Stimulated activated effector memory CD8-positive, alpha-beta T cell treated with anti-CD3 and anti-CD28 coated beads, Interleukin-12 subunit alpha, Interleukin-12 subunit beta, amount 100 ng/mL, for 72 hours (primary cell): ENCODE measurements at regions not wholly inside any gene's neighbourhood (a gene's known extent, or its start where the extent isn't known, plus 50 kb on each side); places are given as distances from the start of the nearest gene placed in this dataset.

Source experiments
- ATAC-seq: fragments of 150-1000 bp; cut with Tn5 transposase; 2 replicates; pipeline ENCODE4 v1.10.0; 2021
- DNase-seq, 2 donors: peaks; one replicate each; pipeline ENCODE4 v3.0.0; 2021 to 2022; ENCODE audit warnings: low spot score in 2 of 2
- H3K27ac Mint-ChIP-seq: one replicate; pipeline ENCODE4 v1.8.0; 2022; ENCODE audit warnings: mild to moderate bottlenecking, mixed read lengths
- H3K36me3 Mint-ChIP-seq: one replicate; pipeline ENCODE4 v1.8.0; 2022; ENCODE audit warnings: mild to moderate bottlenecking, mixed read lengths
- H3K4me1 Mint-ChIP-seq: one replicate; pipeline ENCODE4 v1.8.0; 2022; ENCODE audit warnings: mixed read lengths
- H3K4me3 Mint-ChIP-seq: one replicate; pipeline ENCODE4 v1.8.0; 2022; ENCODE audit warnings: mild to moderate bottlenecking, mixed read lengths
- H3K9me3 Mint-ChIP-seq: one replicate; pipeline ENCODE4 v1.8.0; 2022; ENCODE audit warnings: mixed read lengths

GRCh38 chr5:135697251-135697958 is 118.6 kb upstream of the CXCL14 start:
- DNase-seq (peak in 1 of 2 donors; percentile 30), ATAC-seq (no peak)
- Mint-ChIP-seq H3K27ac (no peak overlapping the region), H3K9me3 (no peaks in the 10 kb centered on the region), H3K4me3 (no peak overlapping the region), H3K36me3 (no peaks in the 10 kb centered on the region), H3K4me1 (no peaks in the 10 kb centered on the region)

DNA sequence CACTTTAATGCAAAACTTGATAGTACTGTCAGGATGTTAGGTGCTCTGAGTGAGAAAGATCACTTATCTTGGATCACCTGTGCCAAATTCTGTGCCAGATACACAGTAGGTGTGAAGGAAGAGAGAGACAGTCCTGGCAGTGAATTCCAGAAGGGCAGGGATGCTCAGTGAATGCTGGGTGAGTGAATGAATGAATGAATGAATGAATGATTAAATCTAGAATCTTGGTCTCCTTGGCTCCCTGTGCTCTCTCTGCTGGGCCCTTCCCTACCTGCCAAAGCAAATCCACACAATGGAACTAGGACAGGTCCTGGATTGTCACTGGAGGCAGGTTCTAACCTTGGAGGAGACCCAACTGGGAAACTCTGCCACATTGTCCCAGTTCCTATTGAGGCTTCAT is 117.5 kb upstream of the CXCL14 start:
- ATAC-seq (no peak), DNase-seq (no peak)
- Mint-ChIP-seq H3K9me3 (no peaks in the 10 kb centered on the region), H3K36me3 (no peaks in the 10 kb centered on the region), H3K27ac (no peak overlapping the region), H3K4me1 (no peaks in the 10 kb centered on the region), H3K4me3 (no peak overlapping the region)

DNA sequence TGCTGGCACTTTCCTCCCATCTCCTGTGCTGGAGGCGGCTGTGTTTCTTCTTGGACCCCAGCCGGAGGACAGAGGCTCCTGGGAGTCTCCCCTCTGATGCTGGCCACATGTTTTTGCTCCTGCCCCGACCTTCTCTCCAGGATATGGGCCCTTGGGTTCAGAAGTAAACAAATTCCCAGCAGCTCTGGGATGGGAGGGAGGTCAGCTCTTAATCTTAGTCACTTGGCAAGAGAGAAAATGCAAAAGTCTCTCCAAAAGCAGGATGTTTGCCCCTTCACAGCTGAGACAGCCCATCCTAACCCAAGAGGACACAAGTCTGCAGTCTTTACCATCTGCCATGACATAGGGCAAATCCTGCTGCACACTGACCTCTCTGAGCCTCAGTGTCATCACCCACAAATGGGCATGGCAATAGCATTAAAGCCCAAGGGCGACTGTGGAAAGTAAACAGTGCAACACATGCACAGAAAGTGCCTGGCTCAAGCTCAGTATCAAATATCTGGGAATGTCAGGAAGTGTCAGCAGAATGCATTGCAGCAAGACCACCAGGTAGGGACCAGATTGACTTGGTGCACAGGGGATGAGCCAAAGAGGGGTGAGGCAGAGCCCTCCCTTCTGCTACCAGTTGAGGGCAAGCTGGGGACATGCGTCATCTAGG is 117.0 kb upstream of the CXCL14 start:
- Mint-ChIP-seq H3K27ac (no peak overlapping the region), H3K36me3 (no peaks in the 10 kb centered on the region), H3K9me3 (no peaks in the 10 kb centered on the region), H3K4me3 (no peak overlapping the region), H3K4me1 (no peaks in the 10 kb centered on the region)
- ATAC-seq (no peak), DNase-seq (peak in 1 of 2 donors; percentile 29)

GRCh38 chr5:135694906-135695305 is 116.1 kb upstream of the CXCL14 start:
- Mint-ChIP-seq H3K36me3 (no peaks in the 10 kb centered on the region), H3K27ac (no peak overlapping the region), H3K4me1 (no peaks in the 10 kb centered on the region), H3K4me3 (no peak overlapping the region), H3K9me3 (no peaks in the 10 kb centered on the region)
- ATAC-seq (no peak), DNase-seq (peak in 1 of 2 donors; percentile 29)

DNA sequence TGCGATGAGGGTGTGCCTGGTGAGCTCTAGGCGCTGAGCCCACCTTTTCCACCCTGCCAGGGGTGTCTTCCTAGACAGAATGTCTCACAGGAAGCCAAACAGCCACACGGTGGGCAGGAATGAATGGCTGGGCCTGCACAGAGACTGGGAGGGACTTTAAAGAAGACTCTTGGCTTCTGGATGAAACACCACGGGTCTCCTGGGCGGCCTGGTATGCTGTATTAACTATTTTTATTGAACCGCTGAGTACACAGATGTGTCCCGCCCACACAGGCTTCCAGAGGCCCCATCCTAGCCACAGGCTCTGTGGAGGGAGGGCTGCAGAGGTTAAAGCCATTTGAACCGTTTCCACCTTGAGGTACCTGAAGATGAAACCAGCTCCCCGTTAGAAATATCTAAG is 115.2 kb upstream of the CXCL14 start:
- Mint-ChIP-seq H3K4me1 (no peaks in the 10 kb centered on the region), H3K27ac (no peak overlapping the region), H3K4me3 (no peak overlapping the region), H3K9me3 (no peaks in the 10 kb centered on the region), H3K36me3 (no peaks in the 10 kb centered on the region)
- peak in 1 of 2 donors; percentile 23 for DNase-seq
- ATAC-seq, result no peak

GRCh38 chr5:135693371-135693955 is 114.7 kb upstream of the CXCL14 start:
- Mint-ChIP-seq H3K9me3 (no peaks in the 10 kb centered on the region), H3K4me3 (no peak overlapping the region), H3K27ac (no peak overlapping the region), H3K36me3 (no peaks in the 10 kb centered on the region), H3K4me1 (no peaks in the 10 kb centered on the region)
- DNase-seq, result peak in 1 of 2 donors; percentile 17
- no peak for ATAC-seq

- H3K4me3 Mint-ChIP-seq, result no peak overlapping the region
- no peaks in the 10 kb centered on the region for H3K36me3 Mint-ChIP-seq
- H3K27ac Mint-ChIP-seq, result no peak overlapping the region
- H3K9me3 Mint-ChIP-seq, result no peaks in the 10 kb centered on the region
- no peaks in the 10 kb centered on the region for H3K4me1 Mint-ChIP-seq
- DNase-seq (peak in 1 of 2 donors; percentile 3), ATAC-seq (no peak)
These were observed 112.3 kb upstream of the CXCL14 start for GRCh38 chr5:135691044-135691443.

DNA sequence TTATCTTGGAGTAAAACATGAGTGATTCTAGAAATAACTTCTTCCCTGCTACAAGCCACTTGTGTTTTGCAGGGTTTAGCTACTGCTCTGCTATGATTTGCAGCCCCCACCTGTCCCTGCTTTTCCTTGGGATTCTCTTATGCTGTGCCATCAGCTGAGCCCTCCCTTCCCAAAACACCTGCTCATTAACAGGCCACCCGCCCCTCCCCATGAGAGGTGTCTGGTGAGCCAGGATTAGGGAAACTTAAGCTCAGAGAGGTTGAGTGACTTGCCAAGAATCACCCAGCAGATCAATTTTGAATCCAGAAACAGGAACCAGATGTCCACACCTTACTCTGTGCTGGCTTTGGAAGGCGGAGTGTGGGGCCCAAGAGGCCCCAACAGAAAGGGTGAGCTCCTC is 111.7 kb upstream of the CXCL14 start:
- DNase-seq (peak in 1 of 2 donors; percentile 2), ATAC-seq (no peak)
- Mint-ChIP-seq H3K27ac (no peak overlapping the region), H3K36me3 (no peaks in the 10 kb centered on the region), H3K4me1 (no peaks in the 10 kb centered on the region), H3K4me3 (no peak overlapping the region), H3K9me3 (no peaks in the 10 kb centered on the region)

- Mint-ChIP-seq H3K4me1 (no peaks in the 10 kb centered on the region), H3K27ac (no peak overlapping the region), H3K9me3 (no peaks in the 10 kb centered on the region), H3K4me3 (no peak overlapping the region), H3K36me3 (no peaks in the 10 kb centered on the region)
- no peak for DNase-seq
- no peak for ATAC-seq
These were observed 110.7 kb upstream of the CXCL14 start for GRCh38 chr5:135689506-135689905.

DNA sequence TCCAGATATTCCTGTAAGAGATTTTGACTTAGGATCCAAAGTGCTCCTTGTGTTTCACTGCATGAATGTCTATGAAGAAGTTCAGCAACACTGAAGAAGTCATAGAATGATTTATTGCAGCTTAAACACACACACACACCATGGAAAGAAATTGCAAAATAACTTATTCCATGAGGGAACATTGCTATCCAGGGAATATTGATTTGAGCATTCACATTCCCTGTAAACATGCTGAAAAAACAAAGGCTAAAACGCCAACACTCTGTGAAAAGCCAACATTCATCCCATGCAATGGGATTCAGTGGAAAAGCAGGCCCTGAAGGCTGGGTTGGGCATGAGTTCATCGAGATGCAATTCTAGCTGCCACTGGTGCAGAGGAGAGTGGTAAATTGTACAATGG is 109.6 kb upstream of the CXCL14 start:
- Mint-ChIP-seq H3K4me1 (no peaks in the 10 kb centered on the region), H3K36me3 (no peaks in the 10 kb centered on the region), H3K4me3 (no peak overlapping the region), H3K27ac (no peak overlapping the region), H3K9me3 (no peaks in the 10 kb centered on the region)
- no peak for ATAC-seq
- no peak for DNase-seq

DNA sequence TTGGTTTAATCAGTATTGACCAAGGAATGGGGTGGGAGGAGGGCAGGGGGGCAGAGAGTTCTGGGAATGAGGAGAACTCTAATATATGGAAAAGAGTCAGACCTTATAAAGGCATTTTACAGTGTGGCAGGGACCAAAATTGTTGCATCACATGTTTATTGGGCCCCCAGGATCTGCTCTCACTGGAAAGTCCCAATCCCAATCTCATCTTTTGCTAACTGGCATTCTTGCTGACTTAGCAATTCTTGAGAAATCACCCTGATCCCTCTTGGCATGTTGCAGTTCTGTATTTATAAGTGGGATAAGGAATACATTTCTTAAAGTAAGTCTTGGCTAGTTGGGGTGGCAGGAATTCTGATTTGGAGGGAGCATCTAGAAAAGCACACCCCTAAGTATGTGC is 104.4 kb upstream of the CXCL14 start:
- no peak overlapping the region for H3K4me3 Mint-ChIP-seq
- no peaks in the 10 kb centered on the region for H3K4me1 Mint-ChIP-seq
- H3K27ac Mint-ChIP-seq, result no peak overlapping the region
- no peak for ATAC-seq
- H3K36me3 Mint-ChIP-seq, result no peaks in the 10 kb centered on the region
- no peak for DNase-seq
- H3K9me3 Mint-ChIP-seq, result peaks cover 14% of the 10 kb centered on the region

GRCh38 chr5:135680713-135681112 is 101.9 kb upstream of the CXCL14 start:
- Mint-ChIP-seq H3K4me3 (no peak overlapping the region), H3K4me1 (no peaks in the 10 kb centered on the region), H3K27ac (no peak overlapping the region), H3K36me3 (no peaks in the 10 kb centered on the region), H3K9me3 (peaks cover 29% of the 10 kb centered on the region)
- no peak for ATAC-seq
- DNase-seq, result no peak

DNA sequence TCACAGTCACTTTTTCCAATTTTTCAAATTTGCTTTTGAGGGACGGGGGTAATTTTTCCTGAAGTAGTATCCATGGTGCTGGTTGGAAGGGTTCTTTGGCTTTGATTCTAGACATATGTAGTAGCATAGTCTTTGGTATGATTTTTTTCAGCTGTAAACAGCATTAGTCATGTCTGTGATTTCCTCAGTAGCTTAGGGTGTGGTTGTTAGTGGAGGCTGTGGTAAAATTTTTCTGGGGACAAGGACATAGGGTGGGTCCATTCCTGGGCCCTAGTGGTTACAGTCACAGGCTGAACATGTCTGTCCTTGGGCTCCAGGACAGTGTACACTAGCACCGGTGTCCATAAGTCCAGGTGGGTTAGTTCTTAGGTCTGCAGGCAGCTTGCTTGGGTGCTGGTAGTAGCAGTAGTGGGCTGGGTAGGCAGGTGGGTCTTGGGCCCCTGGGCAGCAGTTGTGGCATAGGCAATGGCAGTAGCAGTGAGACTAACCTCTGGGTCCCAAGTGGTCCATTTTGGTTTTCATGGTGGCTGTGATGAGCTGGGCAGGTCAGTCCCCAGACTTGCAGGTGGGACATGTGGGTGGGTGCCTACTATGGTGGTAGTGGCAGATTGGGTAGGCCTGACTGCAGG is 100.0 kb upstream of the CXCL14 start:
- no peaks in the 10 kb centered on the region for H3K36me3 Mint-ChIP-seq
- DNase-seq (no peak), ATAC-seq (no peak)
- no peaks in the 10 kb centered on the region for H3K4me1 Mint-ChIP-seq
- H3K4me3 Mint-ChIP-seq, result no peak overlapping the region
- peaks cover 29% of the 10 kb centered on the region for H3K9me3 Mint-ChIP-seq
- H3K27ac Mint-ChIP-seq, result no peak overlapping the region

GRCh38 chr5:135671966-135672365 is 93.2 kb upstream of the CXCL14 start:
- DNase-seq, result no peak
- no peak for ATAC-seq
- no peak overlapping the region for H3K4me3 Mint-ChIP-seq
- H3K36me3 Mint-ChIP-seq, result no peaks in the 10 kb centered on the region
- H3K27ac Mint-ChIP-seq, result no peak overlapping the region
- no peaks in the 10 kb centered on the region for H3K4me1 Mint-ChIP-seq
- peaks cover 6% of the 10 kb centered on the region for H3K9me3 Mint-ChIP-seq

GRCh38 chr5:135671052-135671705 is 92.4 kb upstream of the CXCL14 start:
- no peak for DNase-seq
- no peak for ATAC-seq
- Mint-ChIP-seq H3K9me3 (peaks cover 4% of the 10 kb centered on the region), H3K36me3 (peaks cover 4% of the 10 kb centered on the region), H3K4me3 (no peak overlapping the region), H3K4me1 (no peaks in the 10 kb centered on the region), H3K27ac (no peak overlapping the region)
